Activated naive CD4-positive, alpha-beta T cell treated with Interleukin-2 at 50 U/mL for 16 hours (primary cell): ENCODE measurements at regions not wholly inside any gene's neighbourhood (a gene's known extent, or its start where the extent isn't known, plus 50 kb on each side); places are given as distances from the start of the nearest gene placed in this dataset.
"Not testable (repeated sequence)": the region's sequence is repeated elsewhere in the genome, so short reads cannot be mapped to it uniquely, and the experiment has no call there.

Source experiments
- DNase-seq: peaks from one replicate; pipeline ENCODE4 v3.0.0-alpha.2; 2020

DNA sequence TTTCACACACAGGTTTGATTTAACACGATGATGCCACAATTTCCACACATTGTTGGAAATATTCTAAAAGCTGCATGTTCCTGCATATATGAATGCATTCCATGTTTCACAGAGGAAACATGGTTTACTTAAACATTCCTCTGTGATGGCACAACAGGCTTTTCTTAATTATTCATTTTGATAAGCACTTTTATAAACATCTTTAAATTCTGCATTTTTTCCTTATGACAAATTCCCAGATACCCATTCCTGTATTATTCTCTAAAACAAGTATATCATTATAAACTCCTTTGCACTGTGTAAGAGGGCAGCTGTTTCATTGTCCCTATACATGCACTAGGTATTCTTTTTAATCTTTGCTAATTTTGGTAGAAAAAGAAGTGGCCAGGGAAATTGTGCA, 532.3 kb downstream of the SOX6 start:
- no peak for DNase-seq

DNA sequence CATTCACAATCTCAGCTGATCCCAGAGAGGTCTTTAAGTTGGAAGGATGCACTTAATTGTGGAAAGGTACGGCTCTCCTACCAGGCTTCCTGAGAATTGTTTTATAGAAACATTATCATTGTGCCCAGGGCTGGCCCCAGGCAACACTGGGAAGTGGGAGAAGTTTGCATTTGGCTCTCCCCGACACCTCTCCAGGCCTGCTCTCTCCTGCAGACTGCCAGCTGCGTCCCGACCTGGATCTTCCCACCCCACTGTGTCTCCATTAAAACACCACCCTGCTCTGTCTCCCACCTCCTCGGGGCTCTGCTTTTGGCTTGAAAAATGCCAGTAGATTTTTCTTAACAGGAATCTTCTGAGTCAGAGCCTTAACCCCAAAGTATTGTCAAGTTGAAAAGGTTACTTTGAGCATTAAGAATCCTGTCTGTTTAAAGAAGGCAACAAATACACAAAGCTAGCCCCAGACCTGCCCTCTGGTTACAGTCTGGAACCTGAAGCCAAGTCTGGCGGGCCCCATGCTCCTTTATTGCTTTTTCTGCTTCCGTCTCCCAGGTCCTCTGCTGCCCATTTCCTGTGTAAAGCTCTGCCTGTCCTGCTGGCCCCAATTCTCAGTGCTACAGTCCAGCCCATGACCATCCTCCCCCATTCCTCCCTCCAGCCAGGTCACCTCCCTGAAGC, 530.2 kb downstream of the SOX6 start:
- DNase-seq, result no peak

DNA sequence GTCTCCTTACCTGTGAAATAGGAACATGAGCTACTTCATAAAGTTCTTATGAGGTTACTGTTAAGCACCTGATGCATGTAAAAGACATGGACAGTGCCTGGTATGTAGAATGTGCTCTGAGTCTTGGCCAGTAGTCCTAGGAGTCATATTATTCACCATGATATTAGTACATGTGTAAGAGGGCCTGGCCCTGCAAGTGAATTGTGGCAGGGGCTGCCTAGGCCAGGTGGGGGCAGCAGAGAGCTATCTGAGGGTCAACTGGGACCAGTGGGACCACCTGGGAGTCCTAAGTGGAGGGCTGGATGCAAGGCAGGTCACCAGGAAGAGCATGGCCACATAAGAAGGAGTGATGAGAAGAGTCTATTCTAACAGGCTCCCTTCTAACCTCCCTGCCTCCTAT, 529.5 kb downstream of the SOX6 start:
- no peak for DNase-seq

DNA sequence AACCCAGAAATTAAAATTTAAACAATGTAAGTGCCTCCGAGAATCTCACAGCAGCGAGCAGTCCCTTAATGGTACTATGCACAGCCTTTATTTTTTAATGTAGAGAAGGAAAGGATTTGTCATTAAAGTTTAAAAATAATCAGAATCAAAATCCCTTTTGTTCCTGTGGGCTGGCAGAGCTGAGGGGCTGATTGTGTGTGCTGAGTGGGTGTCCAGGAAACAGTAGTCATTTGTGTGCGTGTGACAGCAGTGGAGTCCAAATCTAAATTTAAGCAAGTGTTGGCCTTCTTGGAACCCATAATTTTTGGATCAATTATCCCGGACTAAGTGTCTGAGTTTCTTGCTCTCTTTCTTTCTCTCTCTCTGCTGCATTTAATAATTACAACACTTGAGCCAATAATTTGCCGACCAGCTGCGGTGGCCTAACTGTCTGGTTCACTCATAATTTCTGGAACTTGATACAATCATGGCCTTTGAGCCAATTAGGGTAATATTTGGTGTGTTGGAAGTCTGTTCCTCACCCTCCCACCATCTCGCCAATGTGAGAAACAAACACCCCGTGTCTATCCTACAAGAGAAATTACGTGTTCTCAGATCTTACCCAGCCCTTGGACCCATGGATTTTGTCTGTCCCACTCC, 528.0 kb downstream of the SOX6 start:
- no peak for DNase-seq

DNA sequence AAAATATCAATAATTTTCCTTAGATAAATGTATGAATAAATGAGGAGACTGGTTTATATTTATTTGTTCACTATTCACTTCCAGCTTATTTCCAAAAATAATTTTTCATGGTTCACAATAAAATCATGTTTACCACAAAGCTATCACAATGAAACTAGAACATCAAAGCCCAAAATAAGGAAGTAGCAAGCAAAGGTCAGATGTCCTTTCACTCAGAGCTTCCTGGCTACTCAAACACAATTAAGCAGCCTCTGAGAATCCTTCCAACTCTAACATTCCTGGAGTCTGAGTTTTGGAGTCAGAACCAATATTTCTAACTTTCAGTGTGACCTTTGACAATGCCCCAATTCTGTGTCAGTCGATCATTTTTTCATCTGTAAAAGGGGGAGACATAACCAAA, 527.0 kb downstream of the SOX6 start:
- no peak for DNase-seq

DNA sequence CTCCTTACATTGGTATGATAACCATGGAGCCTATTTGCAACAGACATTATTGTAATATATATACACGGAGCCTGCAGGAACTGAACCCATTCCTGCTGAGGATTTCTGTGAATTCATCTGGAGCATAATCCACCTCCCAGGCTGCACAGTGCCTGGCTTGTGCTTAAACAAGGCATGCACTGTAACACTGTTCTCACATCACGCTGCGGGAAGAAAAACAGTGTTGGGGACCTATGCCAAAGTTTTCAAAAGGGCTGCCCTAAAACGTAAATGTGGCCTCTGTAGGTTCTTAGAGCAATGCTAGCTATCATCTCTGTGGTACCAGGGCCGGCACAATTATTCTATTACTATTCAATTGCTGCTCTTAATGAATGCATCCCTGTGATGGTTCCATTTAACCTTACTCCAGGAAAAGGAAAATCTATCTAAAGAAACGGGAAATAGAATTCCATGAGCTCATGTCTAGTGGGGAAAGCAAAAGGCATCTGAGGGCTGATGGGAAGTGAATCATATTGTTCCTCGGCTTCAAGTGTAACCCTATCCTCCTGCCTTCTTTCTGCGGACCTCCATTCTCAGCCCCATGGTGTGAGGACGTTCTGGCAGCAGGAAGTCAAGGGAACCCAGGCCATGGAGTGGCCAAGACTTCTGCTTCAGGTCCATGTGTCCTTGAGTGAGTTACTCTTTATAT, 525.5 kb downstream of the SOX6 start:
- DNase-seq, result no peak

DNA sequence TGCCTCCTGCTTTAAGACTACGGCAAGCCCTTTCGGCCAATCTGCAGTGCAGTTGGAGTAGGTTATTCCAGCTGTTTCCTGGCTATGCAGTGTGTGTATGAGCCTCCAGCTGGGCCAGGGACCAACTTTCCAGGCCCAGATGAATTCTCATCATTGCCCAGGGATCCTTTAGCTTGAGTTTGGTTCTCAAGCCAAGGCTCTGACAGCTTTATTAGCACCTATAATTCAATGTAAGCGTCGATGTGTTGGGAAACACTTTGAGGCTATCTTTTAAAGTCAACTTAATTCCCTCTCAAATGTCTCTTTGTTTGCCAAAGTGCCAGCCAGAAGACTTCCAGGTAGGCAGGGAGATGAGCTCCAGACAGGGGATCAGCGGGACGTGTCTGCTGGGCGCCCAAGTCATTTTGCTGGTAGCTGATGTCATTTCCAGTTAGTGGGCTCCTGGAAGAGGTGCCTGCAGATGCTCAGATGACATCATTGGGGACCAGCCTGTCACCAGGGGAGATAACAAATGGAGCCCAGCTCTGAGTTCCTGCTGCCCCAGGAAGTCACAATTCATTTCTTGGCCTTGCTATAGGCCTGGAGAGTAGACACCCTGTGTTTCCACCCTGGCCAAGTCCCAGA, 520.4 kb downstream of the SOX6 start:
- no peak for DNase-seq

DNA sequence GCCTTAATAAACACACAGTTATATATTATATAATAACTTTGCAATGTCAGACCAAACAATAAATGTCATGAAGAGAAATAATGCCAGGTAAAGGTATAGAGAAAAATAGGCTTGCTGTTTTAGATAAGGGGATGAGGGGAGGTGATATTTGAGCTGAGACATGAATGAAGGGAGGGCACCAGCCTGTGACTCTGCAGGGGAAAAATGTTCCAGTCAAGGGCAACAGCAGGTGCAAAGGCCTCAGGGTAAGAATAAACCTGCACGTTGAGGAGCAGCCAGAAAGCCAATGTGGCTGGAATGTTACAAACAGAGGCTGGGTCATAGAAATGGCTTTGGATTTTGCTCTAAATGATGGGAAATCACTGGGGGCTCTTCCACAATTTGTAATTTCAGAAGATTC, 519.6 kb downstream of the SOX6 start:
- no peak for DNase-seq

DNA sequence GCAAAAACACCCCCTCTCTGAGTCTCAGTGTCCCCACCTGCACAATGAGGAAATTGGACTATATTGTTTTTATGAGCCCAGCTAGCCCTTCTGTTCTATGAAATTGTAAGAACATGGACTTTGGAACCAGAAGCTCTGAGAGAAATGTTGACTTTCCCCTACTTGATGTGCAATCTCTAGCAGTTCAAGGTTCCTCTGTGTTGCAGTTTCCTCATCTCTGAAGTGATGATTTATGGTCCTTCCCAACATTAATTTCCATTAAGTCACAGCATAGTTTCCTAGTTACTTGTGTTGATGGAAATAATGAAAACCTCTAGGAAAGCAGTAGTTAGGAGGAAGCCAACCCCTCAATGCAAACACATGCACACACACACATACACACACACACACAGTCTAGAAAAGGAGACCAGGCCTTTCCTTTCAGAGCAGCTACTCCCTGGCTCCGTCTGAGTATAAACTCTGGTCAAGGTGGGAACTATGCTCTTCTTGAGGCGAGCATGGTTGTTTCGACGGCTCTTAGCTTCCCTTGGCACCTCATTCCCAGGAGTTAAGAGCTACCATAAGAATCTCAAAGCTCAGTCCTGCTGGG, 518.4 kb downstream of the SOX6 start:
- DNase-seq, result no peak

DNA sequence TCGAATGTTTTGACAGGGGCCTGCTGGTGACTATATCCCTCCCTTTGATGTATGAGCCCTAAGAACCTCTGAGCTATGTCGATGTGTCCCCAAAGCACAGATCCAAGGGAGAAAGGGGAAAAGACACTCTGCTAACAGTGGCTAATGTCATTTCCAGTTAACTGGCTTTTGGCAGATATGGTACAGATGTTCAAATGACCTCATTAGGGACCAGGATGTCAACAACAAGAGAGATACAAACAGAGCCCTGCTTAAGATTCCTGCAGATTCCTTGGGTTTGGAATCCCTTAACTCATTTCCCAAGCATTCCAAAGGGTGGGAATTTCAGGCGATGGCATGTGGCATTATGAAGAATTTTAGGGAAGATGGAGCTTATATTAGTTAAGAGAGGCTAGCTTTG, 517.3 kb downstream of the SOX6 start:
- DNase-seq, result no peak

DNA sequence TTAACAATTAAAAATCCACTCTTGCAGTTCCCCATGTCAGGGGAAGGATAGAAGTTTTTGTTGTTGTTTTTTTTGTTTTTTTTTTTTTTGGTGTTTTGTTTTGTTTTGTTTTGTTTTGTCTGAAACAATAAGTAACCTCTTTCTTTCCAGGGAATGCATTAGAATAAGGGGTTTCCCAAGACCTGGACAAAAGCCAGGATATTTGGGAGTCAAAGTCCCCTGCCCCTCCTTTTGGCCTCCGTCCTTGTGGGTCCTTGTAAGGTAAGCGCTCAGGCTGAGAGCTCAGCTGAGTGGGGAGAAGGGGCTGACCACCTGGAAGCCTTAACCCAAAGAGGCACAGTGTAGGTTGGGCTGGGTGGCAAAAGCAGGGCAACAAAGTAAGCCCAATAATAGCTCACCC, 515.4 kb downstream of the SOX6 start:
- DNase-seq, result no peak

DNA sequence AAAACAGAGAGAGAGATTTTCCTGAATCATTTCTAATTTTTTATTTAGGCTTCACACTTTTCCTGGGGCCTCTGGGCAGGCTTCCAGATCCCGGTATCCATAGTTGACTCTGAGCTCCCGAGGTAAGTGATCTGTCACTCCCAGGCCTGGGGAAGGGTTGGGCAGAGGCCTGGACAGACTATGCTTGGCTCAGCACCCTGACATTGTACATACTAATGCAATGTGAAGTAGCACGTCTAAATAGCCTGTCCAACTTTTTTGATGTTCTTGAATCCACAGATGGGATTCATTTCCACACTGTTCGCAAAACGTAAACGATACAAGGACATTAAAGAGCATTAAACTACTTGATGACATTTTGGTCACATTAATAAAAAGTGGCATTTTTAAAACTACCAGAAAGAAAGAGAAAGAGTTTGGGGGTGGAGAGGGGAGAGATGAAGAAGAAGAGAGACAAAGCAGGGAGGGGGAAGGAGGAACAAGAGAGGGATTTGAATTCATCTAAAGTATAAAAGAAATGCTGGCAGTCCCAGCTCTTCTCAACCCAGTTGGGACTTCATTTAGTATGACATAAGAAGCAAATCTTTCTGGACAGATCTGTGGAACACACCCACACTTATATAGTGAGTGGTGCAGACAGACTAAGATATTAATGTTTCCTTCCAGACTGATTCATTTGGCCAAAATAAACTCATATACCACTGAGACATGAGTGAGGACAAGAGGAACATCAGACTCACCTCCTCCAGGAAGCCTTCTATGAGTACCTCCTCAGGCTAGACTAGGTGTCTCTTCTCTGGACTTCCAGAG, 514.2 kb downstream of the SOX6 start:
- no peak for DNase-seq

DNA sequence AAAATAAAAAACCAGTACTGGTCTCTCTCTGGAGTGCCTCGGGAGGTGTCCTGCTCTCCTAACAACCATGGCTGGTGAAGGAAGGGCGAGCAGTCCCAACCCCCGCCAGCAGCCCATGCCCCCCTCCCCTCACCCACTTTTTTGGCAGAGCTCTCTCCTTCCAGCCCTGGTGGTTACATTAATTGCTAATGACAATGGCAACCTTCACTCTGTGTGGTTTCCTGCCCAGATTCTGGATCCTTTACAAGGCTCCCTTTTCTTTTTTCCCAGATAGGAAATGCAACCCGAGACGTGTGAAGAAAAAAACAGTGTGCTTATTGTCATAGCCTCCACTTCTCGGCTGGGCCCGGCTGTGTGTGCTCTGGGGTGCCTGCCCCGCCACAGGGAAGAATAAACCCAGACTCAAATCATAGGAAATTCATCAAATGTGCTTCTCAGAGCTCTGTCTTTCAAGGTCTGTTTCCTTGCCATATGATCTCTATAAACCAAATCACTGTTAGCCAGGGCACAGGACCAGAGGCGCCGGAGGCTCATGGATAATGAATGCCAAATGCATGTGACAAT, 513.0 kb downstream of the SOX6 start:
- DNase-seq, result no peak

DNA sequence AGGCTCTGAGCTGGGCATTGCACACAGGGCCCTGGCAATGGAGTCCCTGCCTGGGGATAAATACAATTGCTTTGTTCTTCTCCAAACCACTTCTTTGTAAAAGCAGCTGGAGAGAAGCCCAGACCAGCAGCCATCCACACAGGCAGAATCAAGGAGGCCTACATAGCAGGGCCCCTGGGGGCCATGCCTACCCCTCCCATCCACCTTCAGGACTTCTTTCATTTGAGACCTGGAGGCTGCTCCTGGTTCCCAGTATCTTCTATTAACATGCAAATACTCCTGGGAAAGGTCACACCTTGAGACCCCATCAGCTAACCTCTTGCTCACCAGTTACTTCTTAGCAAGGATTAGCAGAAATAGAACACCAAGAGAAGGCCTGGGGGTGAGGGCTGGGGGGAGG, 511.1 kb downstream of the SOX6 start:
- no peak for DNase-seq

DNA sequence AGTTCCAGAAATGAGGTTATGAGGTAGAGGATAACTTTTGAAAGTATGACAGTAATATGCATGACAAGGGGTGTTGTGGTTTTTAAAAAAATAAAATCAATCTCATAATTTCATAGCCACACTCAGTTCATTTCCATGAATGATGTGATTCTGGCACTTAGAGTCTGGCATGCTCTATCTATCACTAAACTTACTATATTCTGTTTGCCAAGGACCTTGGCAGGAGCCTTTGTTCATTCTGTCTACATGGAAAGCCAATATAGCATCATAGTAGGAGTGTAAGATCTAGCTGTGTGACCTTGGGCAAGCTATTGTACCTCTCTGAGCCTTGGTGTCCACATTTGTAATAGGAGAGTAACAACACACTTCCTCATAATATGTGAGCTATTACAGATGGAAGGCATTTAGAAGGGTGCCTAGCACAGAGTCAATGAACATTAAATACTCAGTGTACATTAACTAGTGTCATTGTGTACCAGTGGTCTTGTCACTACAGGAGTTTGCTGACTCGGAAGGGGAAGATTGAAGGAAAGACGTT, 507.6 kb downstream of the SOX6 start:
- no peak for DNase-seq

DNA sequence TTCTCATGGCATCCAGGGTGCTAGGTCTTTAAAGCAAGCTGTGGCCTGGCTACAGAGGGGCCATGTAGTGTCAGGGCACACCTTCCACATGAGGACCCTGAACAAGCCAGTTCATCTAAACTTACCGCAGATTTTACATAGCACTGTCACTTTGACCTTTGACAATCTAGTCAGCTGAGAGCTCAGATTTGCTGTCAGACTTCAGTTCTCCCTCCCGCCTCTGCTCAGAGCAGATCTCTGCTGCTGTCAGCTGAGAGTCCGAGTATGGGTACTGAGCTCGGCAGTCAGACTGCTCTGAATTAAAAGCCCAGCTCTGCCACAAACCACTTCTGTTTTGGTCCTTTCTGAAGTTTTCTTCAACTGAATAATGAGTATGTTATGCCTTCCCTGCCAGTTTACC, 507.1 kb downstream of the SOX6 start:
- no peak for DNase-seq

DNA sequence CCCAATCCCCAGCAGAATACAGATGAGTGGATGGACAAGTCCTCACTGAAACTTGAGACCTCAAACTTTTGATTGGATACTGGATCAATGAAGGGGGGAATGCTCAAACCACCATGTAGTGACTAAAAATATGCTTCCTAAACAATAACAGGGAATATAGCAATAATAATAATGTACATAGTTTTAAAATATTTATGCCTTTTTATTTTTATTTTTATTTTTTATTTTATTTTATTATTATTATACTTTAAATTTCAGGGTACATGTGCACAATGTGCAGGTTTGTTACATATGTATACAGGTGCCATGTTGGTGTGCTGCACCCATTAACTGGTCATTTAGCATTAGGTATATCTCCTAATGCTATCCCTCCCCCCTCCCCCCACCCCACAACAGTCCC, 506.0 kb downstream of the SOX6 start:
- not testable (repeated sequence) for DNase-seq

DNA sequence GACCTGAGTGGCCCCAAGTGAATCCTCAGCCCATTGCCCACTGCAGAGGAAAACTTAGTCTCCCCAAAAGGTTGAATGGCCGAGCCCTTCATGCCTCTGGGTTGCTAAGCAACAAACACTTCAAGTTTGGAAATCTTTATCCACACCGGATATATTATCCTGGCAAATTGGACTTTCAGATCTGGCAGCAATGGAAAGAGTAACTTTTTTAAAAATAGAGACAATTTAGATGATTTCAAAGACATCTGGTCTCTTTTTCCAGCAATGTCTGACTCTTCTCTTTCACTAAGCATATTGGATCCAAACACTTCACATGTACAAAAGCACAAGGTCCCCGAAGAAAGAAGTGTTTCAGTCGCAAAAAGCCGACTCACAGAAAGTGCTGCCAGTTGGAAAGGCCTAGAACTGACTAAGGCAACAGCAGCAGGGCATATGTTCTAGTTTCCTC, 505.3 kb downstream of the SOX6 start:
- no peak for DNase-seq

DNA sequence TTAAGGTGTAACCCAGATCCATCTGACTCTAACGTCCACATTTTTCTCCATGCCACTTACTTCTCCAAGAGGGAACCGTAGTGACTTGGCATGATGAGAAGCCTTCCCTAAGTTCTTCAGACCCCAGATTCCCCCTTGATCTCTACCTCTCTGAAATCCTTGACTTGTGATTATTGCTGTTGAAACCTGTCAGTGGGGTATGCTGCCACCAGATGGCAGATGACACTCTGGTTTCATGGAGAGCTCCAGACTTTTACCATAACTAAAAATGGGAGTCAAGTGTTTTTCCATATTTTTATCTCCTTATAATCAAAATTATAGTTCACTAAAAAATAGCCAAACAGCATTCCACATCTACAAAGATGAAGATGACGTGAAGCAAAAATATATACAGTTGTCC, 504.2 kb downstream of the SOX6 start:
- no peak for DNase-seq

DNA sequence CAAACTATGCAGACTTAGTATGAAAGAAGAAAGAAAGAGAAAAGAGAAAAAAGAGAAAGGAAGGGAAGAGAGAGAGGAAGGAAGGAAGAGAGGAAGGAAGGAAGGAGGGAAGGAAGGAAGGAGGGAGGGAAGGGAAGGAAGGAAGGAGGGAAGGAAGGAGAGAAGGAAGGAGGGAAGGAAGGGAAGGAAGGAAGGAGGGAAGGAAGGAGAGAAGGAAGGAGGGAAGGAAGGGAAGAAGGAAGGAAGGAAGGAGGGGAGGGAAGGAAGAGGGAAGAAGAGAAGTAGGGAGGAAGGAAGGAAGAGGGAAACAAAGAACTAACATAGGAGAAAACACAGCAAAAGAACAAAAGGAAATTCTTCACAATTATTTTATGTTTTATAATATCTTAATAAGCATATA, 502.1 kb downstream of the SOX6 start:
- no peak for DNase-seq

DNA sequence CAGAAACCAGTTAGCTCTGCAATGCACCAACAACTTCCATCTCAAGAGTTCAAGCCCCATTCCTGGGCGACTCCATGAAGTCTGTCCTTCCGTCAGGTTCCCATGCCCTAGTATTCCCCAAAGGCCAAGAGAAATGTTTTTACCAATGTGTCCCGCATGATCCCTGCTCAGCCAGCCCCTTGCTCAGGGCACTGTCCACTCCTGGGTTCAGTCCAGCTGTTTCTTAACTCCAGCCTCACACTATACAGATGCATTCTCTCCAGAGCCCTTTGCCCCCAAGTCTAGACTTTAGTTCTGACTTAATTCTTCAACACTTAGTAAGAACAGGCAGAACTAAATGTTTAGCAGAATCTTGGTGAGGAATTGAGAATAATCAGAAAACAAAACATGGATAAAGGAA, 497.5 kb downstream of the SOX6 start:
- DNase-seq, result no peak

DNA sequence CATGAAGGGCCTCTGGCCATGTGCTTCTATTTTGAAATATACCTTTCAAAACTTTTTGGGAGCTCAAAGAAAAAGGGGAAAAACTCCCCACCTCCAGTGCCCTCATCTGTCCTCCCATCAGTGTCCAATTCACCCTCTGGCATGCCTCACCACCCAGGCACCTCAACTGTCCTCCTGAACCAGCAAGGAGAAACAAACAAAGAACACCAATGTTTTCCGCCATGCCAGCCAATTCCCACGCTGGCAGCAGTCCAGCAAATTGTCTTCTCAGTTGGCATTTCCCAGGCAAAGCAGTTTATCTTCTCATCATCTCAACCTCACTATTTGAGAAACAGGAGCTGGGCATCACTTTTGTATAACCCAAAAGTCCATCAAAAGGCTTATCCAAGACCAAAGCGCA, 496.9 kb downstream of the SOX6 start:
- no peak for DNase-seq
